Stomach (tissue), 4 donors: ENCODE measurements at regions not wholly inside any gene's neighbourhood (a gene's known extent, or its start where the extent isn't known, plus 50 kb on each side); places are given as distances from the start of the nearest gene placed in this dataset.

Experiments used
- CTCF ChIP-seq, 7 experiments: fragments of 450-650 bp in 4 of 7; fragments of 200-600 bp in 3 of 7; sonication (generic) in 3 of 7; IDR thresholded peaks; one replicate each; pipeline ENCODE4 v1.5.1; 2016 to 2019; ENCODE audit warnings: antibody characterized with exemption in 7 of 7, control low read depth in 2 of 7, mild to moderate bottlenecking in 1 of 7
- EP300 ChIP-seq: sonication (generic); formaldehyde crosslinking; IDR thresholded peaks from one replicate; pipeline ENCODE4 v1.6.1; 2017; ENCODE audit warnings: antibody characterized with exemption
- POLR2AphosphoS5 ChIP-seq, 3 donors: sonication (generic); formaldehyde crosslinking; IDR thresholded peaks; one replicate each; pipeline ENCODE4 v1.6.1; 2016; ENCODE audit warnings: antibody characterized with exemption in 3 of 3

DNA sequence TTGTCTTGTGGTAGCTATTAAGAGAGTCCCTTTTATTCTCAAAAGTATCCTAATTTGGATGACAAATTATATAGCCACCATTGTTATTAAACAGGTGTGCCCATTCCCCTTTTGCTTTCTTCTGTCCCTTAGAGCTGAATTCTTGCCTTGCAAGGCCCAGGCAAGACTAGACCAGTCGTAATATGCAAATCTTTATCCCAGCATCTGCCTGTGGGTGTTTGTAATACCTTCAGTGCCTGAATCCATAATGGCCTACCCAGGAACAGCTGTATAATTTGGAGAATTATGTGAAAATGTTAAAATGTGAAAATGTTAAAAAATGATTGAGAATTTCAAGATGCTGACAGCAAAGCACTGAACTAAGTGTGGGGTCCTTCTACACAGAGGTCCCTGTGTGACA, 403.0 kb upstream of the RBMS3 start:
- TF ChIP-seq CTCF (IDR thresholded peaks at IDR 0.05) (no peak), EP300 (no peak), POLR2AphosphoS5 (IDR thresholded peaks at IDR 0.05) (no peak)
